Kidney epithelial cell (primary cell): ENCODE measurements at regions not wholly inside any gene's neighbourhood (a gene's known extent, or its start where the extent isn't known, plus 50 kb on each side); places are given as distances from the start of the nearest gene placed in this dataset.

Experiments used
- DNase-seq: peaks from one replicate; pipeline ENCODE4 v3.0.0-alpha.2; 2010; ENCODE audit warnings: low read depth
- H3K27me3 ChIP-seq: 2 replicates; pipeline ENCODE4 v1.6.0; 2011; ENCODE audit warnings: low read length; ENCODE audit not compliant: control insufficient read depth, insufficient read depth
- H3K36me3 ChIP-seq: 2 replicates; pipeline ENCODE4 v1.5.1; 2011; ENCODE audit warnings: low read length; ENCODE audit not compliant: control insufficient read depth, insufficient read depth
- H3K4me3 ChIP-seq: 2 replicates; pipeline ENCODE4 v1.5.1; 2011; ENCODE audit warnings: low read depth, mild to moderate bottlenecking, control low read depth, low read length
- TF ChIP-seq, protein P1 (sequence below): IDR thresholded peaks from 2 replicates; pipeline ENCODE4 v1.5.1; 2011; ENCODE audit warnings: mild to moderate bottlenecking, moderate library complexity, low read length, control low read depth, inconsistent platforms; ENCODE audit not compliant: insufficient read depth, poor library complexity, severe bottlenecking

DNA sequence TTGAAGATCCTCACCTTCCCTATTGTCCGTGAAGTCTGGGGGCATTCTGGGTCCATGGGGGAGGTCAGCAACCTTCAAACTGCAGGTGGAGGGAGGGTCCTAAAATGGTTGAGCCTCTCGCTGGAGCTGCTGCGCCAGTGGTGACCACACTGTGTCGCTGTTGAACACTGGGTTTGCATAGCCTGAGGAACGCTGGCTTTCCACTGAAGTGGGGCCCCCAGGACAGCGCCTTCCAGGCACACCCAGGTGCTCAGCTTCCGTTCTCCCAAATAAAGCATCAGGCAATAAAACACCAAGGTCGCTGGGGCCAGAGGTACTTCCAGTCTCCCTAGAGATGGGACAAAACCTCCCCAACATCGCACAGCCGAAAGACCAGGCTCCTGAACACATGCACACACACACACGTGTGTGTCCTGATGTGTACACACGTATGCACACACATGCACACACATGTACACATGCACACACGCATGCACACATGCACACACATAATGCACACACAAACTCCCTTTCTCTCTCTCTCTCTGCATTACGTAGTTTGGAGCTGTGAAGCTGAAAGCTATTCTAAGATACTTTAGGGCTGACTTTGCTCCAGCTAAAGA, 120.6 kb downstream of the IRF8 start:
- Histone ChIP-seq H3K4me3 (no peak overlapping the region), H3K36me3 (no peaks in the 10 kb centered on the region), H3K27me3 (no peaks in the 10 kb centered on the region)
- TF ChIP-seq, protein P1, sequence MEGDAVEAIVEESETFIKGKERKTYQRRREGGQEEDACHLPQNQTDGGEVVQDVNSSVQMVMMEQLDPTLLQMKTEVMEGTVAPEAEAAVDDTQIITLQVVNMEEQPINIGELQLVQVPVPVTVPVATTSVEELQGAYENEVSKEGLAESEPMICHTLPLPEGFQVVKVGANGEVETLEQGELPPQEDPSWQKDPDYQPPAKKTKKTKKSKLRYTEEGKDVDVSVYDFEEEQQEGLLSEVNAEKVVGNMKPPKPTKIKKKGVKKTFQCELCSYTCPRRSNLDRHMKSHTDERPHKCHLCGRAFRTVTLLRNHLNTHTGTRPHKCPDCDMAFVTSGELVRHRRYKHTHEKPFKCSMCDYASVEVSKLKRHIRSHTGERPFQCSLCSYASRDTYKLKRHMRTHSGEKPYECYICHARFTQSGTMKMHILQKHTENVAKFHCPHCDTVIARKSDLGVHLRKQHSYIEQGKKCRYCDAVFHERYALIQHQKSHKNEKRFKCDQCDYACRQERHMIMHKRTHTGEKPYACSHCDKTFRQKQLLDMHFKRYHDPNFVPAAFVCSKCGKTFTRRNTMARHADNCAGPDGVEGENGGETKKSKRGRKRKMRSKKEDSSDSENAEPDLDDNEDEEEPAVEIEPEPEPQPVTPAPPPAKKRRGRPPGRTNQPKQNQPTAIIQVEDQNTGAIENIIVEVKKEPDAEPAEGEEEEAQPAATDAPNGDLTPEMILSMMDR = peak; percentile 29
- no peak for DNase-seq

DNA sequence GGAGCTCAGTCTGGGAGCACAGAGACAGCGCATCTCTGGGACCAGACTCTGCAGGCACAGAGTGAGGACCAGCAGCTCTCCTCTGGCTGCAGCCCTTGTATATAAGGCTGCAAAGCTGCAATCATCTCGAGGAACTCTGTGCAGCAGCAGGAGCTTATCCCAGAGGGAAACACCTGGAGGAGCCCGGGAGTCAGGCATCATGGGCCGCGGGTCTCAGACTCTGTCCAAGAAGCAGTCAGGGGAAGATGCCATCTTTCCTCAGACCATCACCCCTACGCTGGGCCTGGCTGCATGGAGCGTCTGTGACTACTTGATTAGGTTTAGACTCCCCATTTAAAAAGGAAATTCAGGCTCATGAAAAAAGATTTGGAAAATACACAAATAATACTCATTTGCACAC, 122.0 kb downstream of the IRF8 start:
- TF ChIP-seq, protein P1 = no peak
- no peak for DNase-seq
- H3K36me3 ChIP-seq = no peaks in the 10 kb centered on the region
- no peak overlapping the region for H3K4me3 ChIP-seq
- H3K27me3 ChIP-seq = no peaks in the 10 kb centered on the region

DNA sequence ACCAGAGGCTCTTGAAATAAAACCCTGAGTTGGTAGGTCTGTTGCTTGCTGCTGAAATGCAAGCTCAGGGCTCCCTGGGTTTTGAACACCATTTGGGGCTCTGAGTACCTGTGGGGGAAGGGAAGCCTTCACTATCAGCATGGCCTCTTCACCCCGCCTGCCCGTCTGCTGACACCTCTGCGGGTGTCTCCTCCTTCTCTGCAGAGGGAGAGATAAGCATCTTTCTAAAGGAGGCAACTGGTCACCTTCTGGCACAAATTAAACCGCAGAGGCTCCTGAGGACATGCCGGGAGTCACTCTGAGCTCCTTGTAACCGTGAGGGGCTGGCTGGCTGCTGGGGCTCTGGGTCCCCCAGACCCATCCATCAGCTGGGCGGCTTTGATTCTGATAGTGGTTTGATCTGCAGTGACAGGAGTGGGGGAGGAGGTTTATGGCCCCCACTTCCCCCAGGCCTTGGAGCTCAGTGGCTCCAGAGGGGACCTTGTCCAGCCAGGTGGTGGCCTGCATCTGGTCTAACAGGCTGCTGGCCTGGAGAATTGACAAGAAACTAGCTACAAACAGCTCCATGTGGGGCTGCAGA, 123.5 kb downstream of the IRF8 start:
- Histone ChIP-seq H3K4me3 (no peak overlapping the region), H3K27me3 (no peaks in the 10 kb centered on the region)
- DNase-seq = no peak

DNA sequence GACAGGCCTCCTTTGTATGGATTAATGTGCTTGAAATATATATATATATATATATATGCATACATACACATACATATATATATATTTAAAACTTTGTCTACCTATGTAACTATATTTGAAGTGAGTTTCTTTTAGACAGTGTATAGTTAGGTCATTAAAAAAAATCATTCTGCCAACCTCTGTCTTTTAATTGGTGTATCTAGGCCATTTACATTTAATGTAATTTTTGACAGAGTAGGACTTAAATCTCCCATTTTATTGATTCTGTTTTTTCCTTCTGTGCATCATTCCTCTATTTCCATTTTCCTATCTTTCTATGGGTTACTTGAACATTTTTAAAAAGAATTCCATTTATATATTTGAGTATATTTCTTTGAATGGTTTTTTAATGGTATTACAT, 125.2 kb downstream of the IRF8 start:
- TF ChIP-seq, protein P1 = no peak
- Histone ChIP-seq H3K27me3 (peaks cover 2% of the 10 kb centered on the region), H3K36me3 (no peaks in the 10 kb centered on the region), H3K4me3 (no peak overlapping the region)
- no peak for DNase-seq

More for the DNA sequence above, 123.5 kb downstream of the IRF8 start:
- TF ChIP-seq, protein P1 = no peak
- no peaks in the 10 kb centered on the region for H3K36me3 ChIP-seq

DNA sequence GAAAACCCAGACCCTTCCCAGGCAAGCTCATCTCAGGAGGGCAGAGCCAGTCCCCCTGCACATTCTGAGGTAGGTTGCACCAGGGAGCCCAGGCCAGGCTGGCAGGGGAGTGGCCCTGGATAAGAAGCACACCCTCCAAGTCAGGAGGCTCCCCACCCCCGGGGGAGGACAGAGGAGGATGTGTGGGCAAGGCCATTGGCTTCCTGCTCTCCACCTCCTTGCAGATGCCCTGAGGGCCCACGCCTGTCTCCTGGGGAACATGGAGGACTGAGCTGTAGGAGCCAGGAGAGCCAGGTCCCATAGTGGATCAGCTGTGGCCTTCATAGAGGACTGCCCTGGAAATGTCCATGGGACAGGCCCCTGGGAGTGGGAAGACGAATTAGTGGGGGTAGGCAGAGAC, 126.7 kb downstream of the IRF8 start:
- H3K27me3 ChIP-seq = peaks cover 5% of the 10 kb centered on the region
- no peak for DNase-seq

More for the DNA sequence above, 126.7 kb downstream of the IRF8 start:
- Histone ChIP-seq H3K36me3 (no peaks in the 10 kb centered on the region), H3K4me3 (no peak overlapping the region)
- TF ChIP-seq, protein P1 = no peak
